ENCODE measurements at regions not wholly inside any gene's neighbourhood (a gene's known extent, or its start where the extent isn't known, plus 50 kb on each side); places are given as distances from the start of the nearest gene placed in this dataset.

DNA sequence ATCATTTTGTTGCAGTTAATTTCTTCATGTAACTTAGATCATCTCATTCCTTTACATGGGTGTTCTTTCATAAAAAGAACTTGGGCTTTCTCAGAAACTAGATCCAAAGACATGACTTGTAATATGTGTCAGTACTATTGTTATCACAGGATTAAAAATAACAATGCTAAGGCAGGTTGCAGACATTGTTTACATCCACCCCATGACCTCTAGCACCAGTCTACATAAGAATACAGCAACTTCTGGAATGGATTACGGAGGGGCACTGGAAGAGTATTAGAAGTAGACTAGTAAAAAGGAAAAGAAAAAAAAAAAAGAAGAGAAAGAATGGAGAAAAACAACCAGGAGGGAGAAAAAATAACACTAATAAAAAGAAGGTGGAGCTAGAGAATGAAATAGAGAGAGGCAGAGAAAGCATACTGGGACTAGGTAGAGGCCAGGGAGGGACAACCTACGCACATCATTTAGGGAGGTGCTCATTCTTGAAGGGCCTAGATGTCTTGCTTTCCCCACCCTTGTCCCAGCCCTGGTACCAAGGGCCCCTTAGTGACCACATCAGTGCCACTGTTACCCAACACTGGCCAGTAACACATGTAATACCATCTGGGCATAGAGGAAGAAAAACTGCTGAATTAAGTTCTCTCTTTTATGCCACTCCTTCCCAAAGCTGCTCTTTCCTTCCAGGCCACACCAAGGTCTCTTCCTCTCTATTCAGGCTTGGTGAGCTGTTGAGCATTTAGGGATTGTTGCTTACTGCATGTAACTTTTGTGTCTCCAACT is 70.6 kb upstream of the KLF7 start:
- DNase-seq (ENCODE audit: low read depth) = no peak

DNA sequence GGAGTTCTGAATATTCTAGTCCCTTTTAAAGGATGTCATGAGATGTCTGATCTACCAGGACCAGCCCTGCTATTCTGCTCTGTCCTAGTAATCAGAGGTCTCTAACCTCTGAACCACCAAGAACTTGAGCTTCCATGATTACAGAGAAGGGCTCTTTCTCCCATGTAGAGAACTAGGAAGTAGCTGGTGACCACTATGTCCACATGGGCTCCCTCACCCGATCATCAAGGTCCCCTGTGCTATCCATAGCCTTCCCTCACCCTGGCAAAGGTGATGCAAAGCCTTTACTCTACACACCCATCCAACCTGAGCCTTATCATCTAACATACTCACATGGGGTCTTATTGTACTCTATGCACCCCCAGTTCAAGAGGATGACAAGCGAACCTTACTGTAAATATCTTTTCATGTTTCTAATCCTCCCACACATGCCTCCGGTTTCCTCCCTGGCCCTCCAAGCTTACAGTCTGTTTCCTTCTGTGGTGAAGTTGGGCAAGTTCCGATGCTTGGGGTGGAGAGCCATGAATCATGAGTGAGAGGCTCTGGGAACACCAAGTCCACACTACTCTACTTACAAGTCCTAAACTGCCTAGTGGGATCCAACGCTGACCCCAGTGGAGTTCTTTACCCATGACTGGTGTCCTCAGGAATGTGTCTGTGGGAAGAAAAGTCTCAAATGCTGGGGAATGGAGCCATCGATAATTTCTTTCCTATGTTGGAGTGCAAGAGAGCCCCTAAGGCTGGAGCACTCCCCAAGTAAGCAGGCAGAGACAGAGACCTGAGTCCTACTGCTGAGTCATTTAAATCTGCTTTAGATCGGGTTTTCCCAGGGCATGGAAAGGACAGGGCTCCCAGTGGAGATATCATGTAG is 73.3 kb upstream of the KLF7 start:
- peak; percentile 100 for DNase-seq (ENCODE audit: low read depth)

DNA sequence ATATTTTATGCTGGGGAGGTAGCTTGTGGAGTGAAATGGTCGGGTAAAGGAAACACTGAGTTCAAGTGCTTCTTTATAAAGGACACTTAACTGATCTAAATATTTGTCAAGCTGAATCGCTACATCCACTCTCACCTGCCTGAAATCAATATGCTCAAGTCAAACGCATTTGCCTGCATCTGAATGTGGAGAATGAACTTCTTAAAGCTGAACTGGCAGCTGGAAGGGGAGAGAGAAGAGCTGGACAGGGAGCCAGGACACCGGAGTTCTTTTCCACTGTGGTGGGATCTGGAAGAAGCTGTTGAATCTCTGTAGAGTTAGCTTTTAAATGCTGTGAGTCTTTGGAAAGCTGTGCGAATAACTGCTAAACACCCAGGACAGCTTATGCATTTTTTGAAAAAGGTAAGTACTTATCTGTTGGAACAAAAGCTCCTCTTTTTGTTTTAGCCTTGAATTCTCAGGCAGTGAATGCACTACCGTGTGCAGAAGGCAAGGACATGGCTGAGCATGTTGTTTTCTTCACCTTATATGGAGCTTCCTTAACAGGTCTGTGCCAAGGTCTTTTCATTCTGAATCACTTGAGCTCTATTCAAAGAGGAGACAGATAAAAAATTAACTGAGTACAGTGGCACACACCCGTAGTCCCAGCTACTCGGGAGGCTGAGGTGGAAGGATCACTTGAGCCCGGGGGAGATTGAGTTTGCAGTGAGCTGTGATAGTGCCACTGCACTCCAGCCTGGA is 74.2 kb upstream of the KLF7 start:
- DNase-seq (ENCODE audit: low read depth) = peak; percentile 86

DNA sequence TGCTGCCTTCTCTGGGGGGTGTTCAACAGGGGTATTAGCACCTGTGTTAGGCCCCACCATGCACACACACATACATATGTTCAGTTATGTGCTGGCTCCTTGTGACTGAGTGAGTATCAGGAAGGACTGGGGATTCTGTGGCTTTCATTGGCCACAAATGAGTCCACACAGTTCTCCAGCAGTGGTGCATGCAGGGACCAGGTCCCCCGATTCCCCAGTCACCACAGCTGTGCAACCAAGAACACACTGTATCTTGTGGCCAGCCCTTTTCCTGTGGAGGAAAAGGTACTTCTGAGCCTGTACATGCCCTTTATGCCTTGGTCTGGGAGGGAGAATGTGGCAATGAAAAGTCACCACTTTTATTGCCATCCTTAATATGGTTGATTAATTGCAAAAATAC is 74.9 kb upstream of the KLF7 start:
- DNase-seq (ENCODE audit: low read depth) = peak; percentile 35

DNA sequence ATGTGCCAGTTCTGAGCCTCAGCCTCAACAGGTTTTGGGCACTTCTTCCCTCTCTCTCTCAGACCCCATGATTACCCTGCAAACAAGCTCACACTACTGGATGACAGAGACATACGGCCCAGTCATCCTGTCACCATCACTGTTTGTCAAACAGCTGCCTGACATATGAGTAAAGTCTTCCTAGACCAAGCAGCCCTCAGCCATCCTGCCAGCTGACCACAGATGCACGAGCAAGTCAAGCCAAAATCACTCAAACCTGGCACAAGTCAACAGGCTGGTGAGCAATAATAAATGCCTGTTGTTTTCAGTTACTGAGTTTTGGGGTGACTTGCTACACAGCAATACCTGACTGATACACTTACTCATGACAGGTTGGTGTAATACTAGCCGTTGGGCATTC is 75.5 kb upstream of the KLF7 start:
- DNase-seq (ENCODE audit: low read depth) = no peak

DNA sequence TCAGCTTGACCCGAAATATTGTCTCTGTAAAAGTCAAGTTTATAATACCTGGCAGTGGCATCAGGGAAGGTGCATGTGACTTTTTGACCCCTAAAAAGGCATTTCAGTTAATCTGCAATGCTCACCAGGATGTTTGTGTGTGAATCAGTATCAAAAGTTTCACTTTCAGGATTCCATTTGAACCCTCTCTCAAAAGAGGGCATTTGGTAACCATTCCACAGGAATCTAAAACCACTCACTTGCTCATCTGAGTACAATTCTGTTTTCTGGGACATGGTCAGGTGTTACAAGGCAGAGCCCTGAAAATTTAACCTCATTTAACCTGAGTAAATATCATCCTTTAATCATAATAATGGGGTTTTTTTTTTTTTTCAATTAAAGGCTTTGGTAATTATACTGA is 77.9 kb upstream of the KLF7 start:
- DNase-seq (ENCODE audit: low read depth) = peak; percentile 45

DNA sequence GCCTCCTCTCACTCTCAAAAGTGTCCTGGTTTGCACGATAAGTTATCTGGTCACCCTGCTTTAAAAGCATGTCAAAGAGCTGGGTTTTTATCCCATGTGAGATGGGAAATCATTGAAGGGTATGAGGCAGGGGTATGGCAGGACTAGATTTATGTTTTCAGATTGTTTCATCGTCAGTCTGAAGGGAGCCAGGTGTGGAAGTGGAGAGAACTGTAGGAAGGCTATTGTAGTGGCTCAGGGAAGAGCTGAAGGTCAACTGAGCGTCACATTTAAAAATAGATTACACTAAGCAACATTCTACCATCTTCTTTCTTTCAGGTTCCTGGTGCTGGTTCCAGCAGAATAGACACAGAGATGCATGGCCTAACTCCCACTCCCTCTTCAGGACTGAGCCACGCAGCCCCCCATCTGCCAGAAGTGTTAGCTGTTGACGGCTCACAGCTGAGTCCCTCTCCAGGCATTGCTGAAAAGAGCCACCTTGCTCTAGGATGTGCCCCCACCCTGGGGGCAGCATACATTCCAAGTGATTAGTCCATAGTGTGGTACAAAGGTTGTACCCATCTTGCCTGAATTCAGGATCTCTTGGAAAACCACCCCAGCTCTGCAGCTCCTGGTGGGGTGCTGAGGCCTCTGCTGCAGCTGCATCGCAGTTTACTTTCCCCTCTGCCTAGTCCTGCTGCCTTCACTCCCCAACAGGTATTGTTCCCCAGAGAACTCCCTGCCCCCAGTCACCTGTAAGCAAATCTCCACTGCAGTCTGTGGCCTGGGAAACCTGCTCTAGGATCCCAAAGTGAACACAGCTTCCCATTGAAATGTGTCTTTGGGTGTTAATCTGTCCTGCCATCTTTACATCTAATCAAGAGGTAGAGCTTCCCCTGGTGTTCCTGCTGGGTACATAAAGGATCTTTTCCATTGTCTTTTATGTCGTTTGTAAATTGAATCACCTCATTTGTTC is 79.5 kb upstream of the KLF7 start:
- DNase-seq (ENCODE audit: low read depth) = no peak

DNA sequence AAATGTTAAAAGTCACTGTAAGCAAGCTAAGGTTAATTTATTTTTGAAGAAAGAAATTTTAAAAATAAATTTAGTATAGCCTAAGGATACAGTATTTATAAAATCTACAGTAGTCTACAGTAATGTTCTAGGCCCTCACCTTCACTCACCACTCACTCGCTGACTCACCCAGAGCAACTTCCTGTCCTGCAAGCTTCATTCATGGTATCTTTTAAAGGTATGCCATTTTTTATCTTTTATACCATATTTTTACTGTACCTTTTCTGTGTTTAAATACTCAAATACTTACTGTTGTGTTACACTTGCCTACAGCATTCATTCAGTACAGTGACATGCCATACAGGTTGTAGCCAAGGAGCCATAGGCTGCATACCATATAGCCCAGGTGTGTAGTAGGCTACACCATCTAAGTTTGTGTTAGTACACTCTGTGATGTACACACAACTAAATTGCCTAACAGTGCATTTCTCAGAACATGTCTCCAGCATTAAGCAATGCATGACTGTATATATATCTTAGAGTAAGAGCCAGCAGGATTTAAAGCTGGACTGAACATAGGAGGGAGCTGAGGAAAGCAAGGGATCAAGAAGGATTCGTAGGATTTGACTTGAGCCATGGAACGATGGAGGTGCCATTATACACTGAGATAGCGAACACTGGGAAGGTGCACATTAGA is 83.1 kb upstream of the KLF7 start:
- peak; percentile 68 for DNase-seq (ENCODE audit: low read depth)

DNA sequence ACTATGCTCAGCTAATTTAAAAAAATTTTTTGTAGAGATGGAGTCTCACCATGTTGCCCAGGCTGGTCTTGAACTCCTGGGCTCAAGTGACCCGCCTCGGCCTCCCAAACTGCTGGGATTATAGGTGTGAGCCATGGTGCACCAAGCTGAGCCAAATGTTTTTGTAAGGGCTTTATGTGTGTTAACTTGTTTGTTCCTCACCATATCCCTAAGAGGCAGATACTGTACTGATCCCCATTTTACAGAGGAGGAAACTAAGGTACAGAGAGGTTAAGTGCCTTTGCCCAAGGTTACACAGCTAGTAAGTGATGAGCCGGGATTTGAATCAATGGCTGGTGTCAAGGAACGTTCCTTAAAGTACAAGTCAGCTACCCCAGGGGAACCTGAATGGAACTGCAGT is 85.3 kb upstream of the KLF7 start:
- DNase-seq (ENCODE audit: low read depth) = peak; percentile 63

DNA sequence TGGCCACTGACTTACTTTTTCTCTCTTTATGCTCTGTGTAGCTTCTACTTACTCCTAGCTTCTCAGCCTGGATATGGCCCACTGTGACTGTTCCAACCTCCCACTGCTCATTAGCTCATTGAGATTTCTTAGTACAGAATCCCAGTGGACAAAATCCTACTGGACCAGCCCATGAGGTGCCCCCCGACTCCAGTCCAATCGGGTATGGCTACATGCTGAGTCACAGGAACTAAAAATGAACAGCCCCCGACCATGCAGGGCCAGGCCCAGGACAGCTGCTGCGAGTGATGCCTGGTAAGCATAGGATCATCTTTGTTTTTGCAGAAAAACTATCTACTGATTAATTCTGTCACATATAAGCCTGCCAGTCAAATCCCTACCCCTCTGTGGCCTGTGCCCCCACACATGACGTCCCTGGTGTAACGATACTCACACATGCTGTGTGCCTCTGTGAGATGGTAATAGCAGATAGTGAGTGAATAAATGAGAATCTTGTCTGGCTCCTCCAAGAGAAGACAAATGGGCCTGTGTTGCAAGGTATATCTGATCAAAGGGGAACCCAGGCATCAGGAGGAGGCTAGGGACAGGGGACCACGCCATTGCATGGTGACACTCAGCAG is 85.9 kb upstream of the KLF7 start:
- DNase-seq (ENCODE audit: low read depth) = peak; percentile 49

DNA sequence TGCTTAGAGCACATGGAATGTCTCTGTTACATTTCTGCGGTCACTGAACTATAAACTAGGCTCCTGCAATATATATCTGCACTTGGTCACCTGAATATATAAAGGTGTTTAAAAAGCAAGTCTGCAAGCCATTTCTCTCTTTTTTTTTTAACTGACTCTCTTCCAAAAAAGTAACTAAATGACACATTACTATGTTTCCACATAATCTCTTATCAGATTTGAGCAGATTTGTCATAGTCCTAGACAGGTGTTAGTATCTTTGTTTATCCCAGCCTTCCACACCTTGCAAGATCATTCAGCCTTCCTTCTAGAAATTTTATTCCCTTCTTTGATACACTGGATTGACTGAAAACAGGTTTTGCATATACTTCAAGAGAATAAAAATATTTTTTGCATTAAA is 86.7 kb upstream of the KLF7 start:
- DNase-seq (ENCODE audit: low read depth) = no peak

DNA sequence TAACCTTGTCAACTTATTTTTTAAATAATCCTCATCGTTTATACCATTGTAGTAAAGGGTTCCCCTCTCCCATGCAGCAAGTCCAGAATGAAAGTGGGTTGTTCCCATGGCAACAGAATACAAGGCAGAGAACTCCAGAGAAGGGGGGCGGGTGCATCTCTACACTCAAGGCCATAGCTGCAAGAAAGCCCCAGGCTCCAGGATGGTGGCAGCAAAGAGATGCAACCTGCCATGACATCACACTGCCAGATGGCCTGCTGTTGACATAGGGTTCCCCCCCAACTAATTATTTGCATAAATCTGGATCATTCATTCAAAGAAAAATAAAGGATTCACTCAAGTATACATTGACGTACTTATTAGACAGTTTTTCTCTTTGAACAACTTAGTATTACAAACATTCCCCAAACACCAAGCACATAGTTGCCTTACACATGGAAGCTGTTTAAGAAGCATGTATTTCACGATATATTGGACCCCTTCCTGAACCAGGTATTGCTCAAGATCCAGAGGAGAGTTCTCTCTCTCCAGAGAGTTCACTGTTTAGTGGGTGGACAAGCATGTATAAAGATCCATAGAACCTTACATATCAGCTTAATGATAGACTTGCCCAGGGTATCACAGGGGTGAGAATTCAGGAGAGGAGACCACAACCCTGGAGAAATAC is 87.4 kb upstream of the KLF7 start:
- DNase-seq (ENCODE audit: low read depth) = peak; percentile 70

DNA sequence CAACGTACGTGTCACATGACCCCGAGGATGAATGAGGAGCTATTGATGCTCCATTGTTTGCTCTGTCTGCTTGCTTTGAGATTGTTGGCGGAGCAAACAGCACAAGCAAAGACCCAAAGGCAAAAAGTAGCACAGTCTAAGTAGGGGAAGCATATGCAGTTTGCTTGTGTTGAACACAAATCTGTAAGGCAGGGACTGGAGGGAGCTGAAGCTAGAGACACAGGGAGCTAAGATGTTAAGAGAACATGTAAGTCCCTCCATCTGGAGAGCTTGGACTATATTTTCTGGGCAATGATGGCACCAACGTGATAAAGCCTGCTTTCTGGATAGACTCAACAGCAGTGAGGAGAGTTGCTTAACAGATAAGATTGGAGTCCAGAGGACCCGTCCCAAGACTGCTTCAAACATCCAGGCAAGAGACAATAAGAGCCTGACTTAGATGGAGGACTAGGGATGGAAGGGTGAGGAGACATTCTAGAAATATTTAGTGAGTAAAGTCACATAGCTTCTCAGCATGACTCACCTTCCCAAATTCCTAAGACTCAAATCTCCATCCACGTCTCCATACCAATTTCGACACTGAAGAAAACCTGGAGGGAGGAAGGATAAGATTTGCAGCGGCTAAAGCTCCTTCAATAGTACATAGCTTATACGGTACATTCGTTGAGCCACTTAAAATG is 88.1 kb upstream of the KLF7 start:
- DNase-seq (ENCODE audit: low read depth) = peak; percentile 95

DNA sequence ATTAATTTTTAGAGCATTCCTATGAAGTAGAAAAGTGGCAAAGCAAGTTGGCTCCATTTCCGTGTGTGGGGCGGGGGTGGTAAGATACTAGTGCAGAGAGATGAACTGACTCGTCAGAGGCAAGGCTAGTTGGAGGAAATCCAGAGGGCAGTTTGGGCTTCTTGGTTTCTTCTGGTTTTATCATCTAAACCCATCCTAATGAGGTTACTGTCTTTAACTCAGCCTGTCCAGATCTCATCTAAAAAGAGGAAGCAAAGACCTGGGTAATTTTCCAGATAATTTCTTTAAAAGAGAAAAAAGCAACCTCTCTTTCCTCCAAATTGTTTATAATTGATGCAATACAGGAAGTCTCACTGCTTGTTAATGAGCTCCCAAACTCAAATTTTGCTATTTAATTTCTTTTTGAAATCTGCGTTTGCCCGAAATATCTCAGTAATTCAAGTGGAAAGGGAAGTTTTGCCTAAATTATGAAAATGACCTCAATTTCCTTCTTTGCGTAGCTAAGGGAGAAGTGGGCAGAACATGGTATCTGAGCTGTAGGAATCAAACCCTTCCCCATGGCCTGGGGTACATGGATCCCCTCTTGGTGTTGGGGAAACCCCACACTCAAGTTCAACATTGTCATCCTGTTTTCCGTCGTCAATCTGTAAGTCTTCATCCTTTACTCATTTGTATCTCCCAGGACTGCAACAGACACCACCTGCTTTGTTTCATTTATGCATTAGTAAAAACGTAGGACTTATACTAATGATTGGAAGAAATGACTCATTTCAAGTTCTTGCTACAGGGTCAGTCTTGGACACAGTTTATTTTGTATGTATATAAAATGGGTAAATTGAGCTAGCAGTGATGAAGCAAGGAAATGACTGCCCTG is 89.1 kb upstream of the KLF7 start:
- DNase-seq (ENCODE audit: low read depth) = peak; percentile 87

DNA sequence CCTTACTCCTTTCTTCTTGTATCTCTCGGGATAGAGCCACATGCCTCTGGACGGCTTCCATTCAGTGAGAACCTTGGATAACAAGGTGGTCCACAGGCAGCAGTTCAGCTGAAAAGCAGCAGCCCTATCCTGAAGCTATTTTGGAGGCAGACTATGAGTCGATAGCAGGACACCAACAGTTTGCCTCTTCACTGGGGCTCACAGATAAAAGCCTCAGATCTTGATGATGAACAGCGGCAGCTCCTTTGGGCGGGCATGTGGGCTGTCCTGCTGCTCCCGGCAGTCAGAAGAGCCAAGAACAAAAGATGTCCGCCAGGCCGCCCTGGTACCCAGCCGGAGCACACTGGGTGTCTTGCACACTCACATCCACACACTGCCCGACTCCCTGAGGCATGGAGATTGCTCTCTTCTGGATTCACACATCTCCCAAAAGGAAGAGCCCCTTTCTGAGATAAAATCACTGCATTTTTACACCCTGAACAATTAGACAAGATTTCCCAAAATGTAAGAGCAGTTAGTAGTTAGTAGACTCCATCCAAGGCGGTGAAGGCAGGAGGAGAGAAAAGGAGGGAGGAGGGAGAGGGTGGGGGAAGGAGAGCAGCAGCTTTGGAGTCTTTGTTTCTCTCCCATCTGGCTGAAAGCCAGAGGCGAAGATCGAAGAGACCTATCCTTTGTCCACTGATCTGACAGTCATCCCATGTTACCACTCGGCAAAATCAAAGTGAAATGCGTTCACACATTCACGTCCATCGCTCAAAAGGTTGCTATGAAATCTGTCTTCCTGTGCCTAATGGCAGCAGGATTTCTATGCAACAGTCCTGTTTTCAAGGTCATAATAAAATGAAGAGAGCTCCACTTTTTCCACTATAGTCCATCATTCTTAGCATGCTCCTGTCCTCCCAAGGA is 90.1 kb upstream of the KLF7 start:
- no peak for DNase-seq (ENCODE audit: low read depth)

DNA sequence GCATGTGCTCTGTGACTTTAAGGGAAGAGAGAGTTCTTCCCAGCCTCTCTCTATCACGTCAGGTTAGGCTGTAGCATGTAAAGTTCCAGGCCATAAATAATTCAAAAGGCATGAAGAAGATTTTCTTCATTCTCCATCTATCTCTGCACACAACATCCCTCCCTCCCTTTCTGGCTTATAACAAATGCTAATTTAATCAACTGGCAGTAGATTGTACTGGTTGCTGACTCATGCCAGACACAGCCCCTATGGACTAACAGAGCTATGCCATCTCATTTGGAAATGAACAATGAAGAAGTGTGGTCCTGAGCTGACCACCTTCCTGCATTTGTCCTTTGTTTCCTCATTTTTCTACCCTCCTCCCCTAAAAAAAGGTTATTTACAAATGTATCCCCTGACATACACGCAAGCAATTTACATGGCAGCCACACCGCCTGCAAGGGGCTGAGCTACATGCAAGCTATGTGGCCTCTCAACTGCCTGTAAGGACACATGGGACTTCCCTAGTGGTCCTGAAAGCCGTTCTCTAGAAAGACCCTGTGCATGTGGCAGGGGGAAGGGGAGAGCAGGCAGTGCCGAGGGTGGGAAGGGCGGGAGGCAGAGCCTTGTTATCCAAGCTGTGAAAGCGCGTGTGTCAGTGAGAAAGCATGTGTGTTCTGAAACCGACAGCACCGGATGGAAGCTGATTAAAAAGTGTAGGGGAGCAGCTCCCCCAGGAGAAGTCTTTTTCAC is 90.9 kb upstream of the KLF7 start:
- peak; percentile 86 for DNase-seq (ENCODE audit: low read depth)
